Cardiac muscle cell (in vitro differentiated cells and primary cell): ENCODE measurements at regions not wholly inside any gene's neighbourhood (a gene's known extent, or its start where the extent isn't known, plus 50 kb on each side); places are given as distances from the start of the nearest gene placed in this dataset.

Experiments used
- DNase-seq, 2 donors: peaks; one replicate each; pipeline versions ENCODE4 v3.0.0 to v3.0.0-alpha.2; 2010 to 2017; ENCODE audit warnings: low read depth in 1 of 2, low spot score in 1 of 2
- H3K27ac ChIP-seq: fragments of 200-600 bp; sonication (generic); 2 replicates; pipeline ENCODE4 v1.5.1; 2016
- H3K27me3 ChIP-seq: fragments of 200-600 bp; sonication (generic); 2 replicates; pipeline ENCODE4 v1.6.0; 2016; ENCODE audit warnings: control low read depth
- H3K36me3 ChIP-seq: fragments of 200-600 bp; sonication (generic); 2 replicates; pipeline ENCODE4 v1.5.1; 2016; ENCODE audit warnings: control low read depth
- H3K4me1 ChIP-seq: fragments of 200-600 bp; sonication (generic); 2 replicates; pipeline ENCODE4 v1.8.1; 2017; ENCODE audit warnings: low read depth, mild to moderate bottlenecking, mixed run types
- H3K4me3 ChIP-seq: fragments of 200-600 bp; sonication (generic); 2 replicates; pipeline ENCODE4 v1.5.1; 2016; ENCODE audit warnings: mild to moderate bottlenecking
- H3K9me3 ChIP-seq: fragments of 200-600 bp; sonication (generic); 2 replicates; pipeline ENCODE4 v1.5.1; 2017; ENCODE audit warnings: low read depth, mild to moderate bottlenecking, control low read depth
- CTCF ChIP-seq: IDR thresholded peaks from 2 replicates; pipeline ENCODE4 v1.5.1; 2012; ENCODE audit warnings: low read depth, mild to moderate bottlenecking, low read length

- Histone ChIP-seq H3K4me1 (no peaks in the 10 kb centered on the region), H3K27me3 (no peaks in the 10 kb centered on the region), H3K36me3 (no peaks in the 10 kb centered on the region), H3K9me3 (no peaks in the 10 kb centered on the region), H3K27ac (no peak overlapping the region), H3K4me3 (no peak overlapping the region)
- DNase-seq, result no peak
- TF ChIP-seq CTCF, result no peak
Measured at GRCh38 chr1:172885411-172885810, 165.3 kb downstream of the TNFSF18 start.

GRCh38 chr1:172885971-172886370 is 164.8 kb downstream of the TNFSF18 start:
- no peak for TF ChIP-seq CTCF
- no peaks in the 10 kb centered on the region for H3K9me3 ChIP-seq
- no peak overlapping the region for H3K4me3 ChIP-seq
- H3K4me1 ChIP-seq, result no peaks in the 10 kb centered on the region
- H3K36me3 ChIP-seq, result no peaks in the 10 kb centered on the region
- no peak overlapping the region for H3K27ac ChIP-seq
- peak in 1 of 2 donors; percentile 47 for DNase-seq
- no peaks in the 10 kb centered on the region for H3K27me3 ChIP-seq

GRCh38 chr1:172887162-172887561 is 163.6 kb downstream of the TNFSF18 start:
- TF ChIP-seq CTCF, result no peak
- Histone ChIP-seq H3K27me3 (no peaks in the 10 kb centered on the region), H3K4me3 (no peak overlapping the region), H3K27ac (no peak overlapping the region), H3K36me3 (no peaks in the 10 kb centered on the region), H3K9me3 (no peaks in the 10 kb centered on the region), H3K4me1 (no peaks in the 10 kb centered on the region)
- DNase-seq, result no peak

- Histone ChIP-seq H3K36me3 (no peaks in the 10 kb centered on the region), H3K27me3 (no peaks in the 10 kb centered on the region), H3K4me3 (no peak overlapping the region), H3K4me1 (no peaks in the 10 kb centered on the region), H3K9me3 (no peaks in the 10 kb centered on the region), H3K27ac (no peak overlapping the region)
- no peak for TF ChIP-seq CTCF
- peak in 1 of 2 donors; percentile 77 for DNase-seq
Measured at GRCh38 chr1:172893146-172893841, 157.4 kb downstream of the TNFSF18 start.

- Histone ChIP-seq H3K9me3 (no peaks in the 10 kb centered on the region), H3K36me3 (no peaks in the 10 kb centered on the region), H3K4me1 (no peaks in the 10 kb centered on the region), H3K27ac (no peak overlapping the region), H3K4me3 (no peak overlapping the region), H3K27me3 (no peaks in the 10 kb centered on the region)
- TF ChIP-seq CTCF, result no peak
- no peak for DNase-seq
Measured at GRCh38 chr1:172894349-172895049, 156.2 kb downstream of the TNFSF18 start.
